ENCODE measurements at regions not wholly inside any gene's neighbourhood (a gene's known extent, or its start where the extent isn't known, plus 50 kb on each side); places are given as distances from the start of the nearest gene placed in this dataset.
"Not testable (repeated sequence)": the region's sequence is repeated elsewhere in the genome, so short reads cannot be mapped to it uniquely, and the experiment has no call there.

- DNase-seq (ENCODE audit: low read depth), result not testable (repeated sequence)
Measured at GRCh38 chr15:84152381-84152979, 83.1 kb upstream of the GOLGA6L4 start.

DNA sequence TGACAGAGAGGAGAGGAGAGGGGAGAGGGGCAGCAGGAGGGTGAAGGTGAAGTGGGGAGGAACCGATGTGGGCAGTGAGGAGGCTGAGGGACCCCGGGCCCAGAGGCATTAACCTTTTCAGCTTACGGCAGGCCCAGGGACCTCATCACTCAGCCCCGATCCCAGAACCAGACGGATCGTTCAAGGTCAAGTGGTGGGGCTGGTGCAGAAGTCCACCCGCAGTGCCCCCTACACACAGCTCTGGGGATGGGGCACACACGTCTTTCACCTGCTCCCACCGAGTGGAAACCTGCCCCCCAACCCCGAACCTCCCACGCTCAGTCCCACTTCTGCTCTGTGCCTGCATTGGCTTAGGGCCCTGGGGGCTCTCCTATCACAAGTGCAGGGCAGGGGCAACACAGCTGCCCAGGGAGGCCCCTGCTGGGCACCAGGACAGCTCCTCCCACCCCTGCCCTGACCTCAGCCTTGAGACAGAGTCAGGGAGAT, 81.9 kb upstream of the GOLGA6L4 start:
- DNase-seq (ENCODE audit: low read depth), result not testable (repeated sequence)

DNA sequence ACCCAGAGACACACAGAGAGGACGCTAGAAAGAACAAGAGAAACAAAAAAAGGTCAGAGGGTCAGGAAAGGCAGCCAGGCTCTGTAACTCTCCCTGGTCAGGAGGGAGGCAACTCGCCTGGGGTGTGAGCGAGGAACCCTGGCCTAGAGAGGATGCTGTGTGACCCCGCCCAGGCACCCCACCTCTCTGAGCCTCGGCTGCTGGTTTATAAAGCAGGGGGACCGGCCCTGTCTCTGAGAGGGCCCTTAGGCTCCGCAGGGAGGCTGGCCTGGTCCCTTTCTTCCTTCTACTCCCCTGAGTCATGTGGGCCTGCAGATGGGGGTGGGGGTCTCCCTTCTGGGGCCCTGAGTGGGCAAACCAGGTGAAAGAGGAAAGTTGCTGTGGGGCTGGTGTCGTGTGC, 81.3 kb upstream of the GOLGA6L4 start:
- DNase-seq (ENCODE audit: low read depth), result not testable (repeated sequence)

DNA sequence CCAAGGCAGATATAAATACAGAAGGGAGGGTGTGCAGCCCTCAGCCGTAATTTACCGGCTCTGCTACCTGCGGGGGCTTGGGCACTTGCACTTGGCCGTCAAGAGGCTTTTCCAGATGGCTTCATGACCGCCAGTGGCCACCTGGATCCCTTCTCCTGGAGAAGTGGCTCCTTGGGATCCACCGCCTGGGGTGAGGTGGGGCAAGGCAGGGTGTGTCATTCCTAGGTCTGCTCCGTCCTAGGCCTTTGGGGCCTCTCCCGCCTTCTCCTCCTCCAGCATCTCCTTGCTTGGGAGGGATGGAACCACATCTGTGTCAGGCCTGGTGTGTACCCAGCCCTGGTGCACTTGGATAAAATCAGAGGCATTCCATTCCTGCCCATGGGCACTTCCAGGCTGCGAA, 80.8 kb upstream of the GOLGA6L4 start:
- DNase-seq (ENCODE audit: low read depth), result not testable (repeated sequence)

GRCh38 chr15:84155792-84156587, 79.6 kb upstream of the GOLGA6L4 start:
- DNase-seq (ENCODE audit: low read depth), result not testable (repeated sequence)

- not testable (repeated sequence) for DNase-seq (ENCODE audit: low read depth)
Measured at GRCh38 chr15:84156588-84156840, 79.1 kb upstream of the GOLGA6L4 start.

DNA sequence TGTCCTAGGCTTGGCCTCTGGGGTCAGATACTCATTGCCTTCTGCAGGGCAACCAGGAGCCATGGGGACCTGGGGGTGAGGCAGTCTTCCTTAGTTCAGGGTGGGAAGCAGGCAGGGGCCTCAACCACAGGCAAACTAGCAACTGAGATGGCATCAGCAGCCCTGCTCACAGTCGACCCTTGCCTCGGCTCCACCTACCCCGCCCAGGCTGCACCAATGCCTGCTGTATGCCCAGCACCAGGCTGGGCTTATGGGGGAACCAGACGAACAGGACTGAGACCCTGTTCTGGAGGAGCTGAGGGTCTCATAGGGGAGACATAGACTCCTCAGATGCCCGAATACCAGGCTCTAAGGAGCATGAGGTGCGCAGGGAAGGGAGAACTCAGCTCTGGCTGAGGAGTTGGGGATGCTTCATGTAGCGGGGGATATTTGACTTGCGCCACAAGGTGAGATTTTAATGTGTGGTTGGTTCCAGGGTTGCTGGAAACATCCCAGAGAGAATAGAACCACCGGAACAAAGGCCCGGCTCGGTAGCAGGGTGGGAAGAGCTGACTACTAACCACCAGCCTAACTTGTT, 78.4 kb upstream of the GOLGA6L4 start:
- not testable (repeated sequence) for DNase-seq (ENCODE audit: low read depth)

- not testable (repeated sequence) for DNase-seq (ENCODE audit: low read depth)
Measured at GRCh38 chr15:84157857-84158256, 77.7 kb upstream of the GOLGA6L4 start.

GRCh38 chr15:84159346-84160269, 76.0 kb upstream of the GOLGA6L4 start:
- not testable (repeated sequence) for DNase-seq (ENCODE audit: low read depth)

DNA sequence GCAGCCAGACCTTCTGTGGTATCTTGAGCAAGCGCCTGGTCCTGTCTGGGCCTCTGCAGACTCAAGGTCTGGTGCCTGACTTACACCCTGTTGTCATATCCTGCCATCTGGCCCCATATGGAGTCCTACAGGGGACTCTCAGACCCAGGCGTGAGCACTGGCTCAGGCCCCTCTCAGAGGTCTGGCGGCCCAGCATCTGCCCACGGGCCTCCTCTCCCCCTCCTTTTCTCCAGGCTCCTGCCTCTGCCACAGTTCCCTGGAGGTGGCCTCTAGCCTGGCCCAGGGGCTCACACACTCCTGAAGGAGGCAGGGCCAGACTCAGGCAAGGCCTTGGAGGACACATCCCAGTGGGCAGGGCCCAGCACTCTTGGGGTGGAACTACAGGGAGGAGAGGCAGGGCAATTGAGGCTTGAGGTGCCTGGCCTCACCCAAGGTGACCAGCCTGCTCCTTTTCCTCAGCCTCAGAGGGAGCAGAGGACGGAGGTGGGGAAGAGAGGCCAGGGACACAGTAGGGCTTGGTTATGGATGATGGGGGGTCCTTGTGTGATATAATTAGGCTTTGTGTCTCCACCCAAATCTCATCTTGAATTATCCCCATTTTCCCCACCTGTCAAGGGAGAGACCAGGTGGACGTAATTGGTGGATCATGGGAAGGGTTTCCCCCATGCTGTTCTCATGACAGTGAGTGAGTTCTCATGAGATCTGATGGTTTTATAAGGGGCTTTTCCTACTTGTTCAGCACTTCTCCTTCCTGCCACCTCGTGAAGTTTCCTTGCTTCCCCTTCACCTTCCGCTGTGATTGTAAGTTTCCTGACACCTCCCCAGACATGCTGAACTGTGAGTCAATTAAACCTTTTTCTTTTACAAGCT, 70.9 kb upstream of the GOLGA6L4 start:
- not testable (repeated sequence) for DNase-seq (ENCODE audit: low read depth)

DNA sequence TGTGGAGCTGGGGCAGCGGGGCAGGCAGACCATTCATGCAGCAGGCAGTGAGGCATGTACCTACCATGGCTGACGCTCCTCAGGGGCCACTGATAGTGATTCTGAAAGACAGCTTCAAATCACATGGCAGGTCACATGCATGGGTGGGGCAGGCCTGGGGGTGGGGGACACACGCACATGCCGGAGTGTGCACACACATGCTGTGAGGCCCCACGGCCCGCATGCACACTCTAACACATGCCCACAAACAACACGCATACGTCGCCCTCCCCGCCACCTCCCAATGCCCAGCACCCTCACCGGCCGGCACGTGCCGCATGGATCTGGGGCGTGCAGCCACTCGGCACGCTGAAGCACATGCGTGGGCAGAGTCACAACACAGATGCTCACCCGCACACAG, 65.5 kb upstream of the GOLGA6L4 start:
- DNase-seq (ENCODE audit: low read depth), result not testable (repeated sequence)

DNA sequence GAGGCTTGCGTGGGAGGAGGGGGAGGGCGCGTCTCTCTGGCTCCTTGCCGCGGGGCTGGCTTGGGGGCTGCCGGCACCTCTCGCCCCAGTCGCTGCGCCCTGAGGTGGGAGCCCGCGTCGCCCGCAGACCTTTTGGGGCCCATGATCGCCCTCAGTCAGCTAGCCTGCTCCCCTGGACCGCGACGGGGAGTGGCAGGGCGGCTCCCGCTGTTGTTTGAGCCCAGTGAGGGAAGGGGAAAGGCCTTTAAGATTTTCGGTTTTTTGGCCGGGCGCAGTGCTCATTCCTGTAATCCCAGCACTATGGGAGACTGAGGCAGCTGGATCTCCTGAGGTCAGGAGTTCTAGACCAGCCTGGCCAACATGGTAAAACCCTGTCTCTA, 62.4 kb upstream of the GOLGA6L4 start:
- DNase-seq (ENCODE audit: low read depth), result not testable (repeated sequence)
